GM12872 (cell line): ENCODE measurements at regions not wholly inside any gene's neighbourhood (a gene's known extent, or its start where the extent isn't known, plus 50 kb on each side); places are given as distances from the start of the nearest gene placed in this dataset.

ENCODE experiments used
- TF ChIP-seq, protein P1 (sequence below): IDR thresholded peaks from 3 replicates; pipeline ENCODE4 v1.5.1; 2011; ENCODE audit warnings: low read depth, mild to moderate bottlenecking, low read length, moderate library complexity; ENCODE audit not compliant: insufficient read depth

DNA sequence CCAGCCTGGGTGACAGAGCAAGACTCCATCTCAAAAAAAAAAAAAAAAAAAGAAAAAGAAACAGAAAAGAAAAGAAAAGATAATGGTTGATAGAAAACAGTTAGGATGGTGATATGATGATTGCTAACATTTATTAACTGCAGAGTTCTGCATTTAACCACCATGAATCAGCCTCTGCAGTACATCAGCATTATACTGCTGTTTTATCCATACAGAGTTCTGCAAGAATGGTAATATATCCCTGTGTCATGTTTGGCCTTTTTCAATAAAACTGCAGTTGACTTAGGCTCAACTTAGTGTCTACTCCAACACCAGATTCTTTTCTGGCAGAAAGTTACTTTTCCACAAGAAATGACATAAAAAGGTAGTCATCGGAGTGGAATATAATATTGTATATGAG, 62.6 kb downstream of the DUSP6 start:
- TF ChIP-seq, protein P1, sequence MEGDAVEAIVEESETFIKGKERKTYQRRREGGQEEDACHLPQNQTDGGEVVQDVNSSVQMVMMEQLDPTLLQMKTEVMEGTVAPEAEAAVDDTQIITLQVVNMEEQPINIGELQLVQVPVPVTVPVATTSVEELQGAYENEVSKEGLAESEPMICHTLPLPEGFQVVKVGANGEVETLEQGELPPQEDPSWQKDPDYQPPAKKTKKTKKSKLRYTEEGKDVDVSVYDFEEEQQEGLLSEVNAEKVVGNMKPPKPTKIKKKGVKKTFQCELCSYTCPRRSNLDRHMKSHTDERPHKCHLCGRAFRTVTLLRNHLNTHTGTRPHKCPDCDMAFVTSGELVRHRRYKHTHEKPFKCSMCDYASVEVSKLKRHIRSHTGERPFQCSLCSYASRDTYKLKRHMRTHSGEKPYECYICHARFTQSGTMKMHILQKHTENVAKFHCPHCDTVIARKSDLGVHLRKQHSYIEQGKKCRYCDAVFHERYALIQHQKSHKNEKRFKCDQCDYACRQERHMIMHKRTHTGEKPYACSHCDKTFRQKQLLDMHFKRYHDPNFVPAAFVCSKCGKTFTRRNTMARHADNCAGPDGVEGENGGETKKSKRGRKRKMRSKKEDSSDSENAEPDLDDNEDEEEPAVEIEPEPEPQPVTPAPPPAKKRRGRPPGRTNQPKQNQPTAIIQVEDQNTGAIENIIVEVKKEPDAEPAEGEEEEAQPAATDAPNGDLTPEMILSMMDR = no peak

DNA sequence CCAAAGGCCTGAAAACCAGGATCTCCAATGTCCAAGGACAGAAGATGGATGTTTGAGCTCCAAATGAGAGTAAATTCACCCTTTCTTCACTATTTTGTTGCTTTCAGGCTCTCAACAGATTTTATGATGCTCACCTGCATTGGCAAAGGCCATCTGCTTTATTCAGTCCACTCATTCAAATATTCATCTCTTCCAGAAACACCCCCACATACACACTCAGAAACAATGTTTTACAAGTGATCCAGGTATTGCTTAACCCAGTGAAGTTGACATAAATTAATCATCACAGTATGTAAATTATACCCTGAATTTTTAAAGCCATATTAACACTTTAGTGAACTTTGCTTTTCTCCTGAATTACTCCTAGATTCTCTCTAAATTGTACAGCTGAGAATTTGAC, 63.3 kb downstream of the DUSP6 start:
- TF ChIP-seq, protein P1 = no peak

GRCh38 chr12:89286501-89286900, 65.8 kb downstream of the DUSP6 start:
- TF ChIP-seq, protein P1 = no peak

GRCh38 chr12:89281539-89281867, 70.8 kb downstream of the DUSP6 start:
- TF ChIP-seq, protein P1 = no peak

DNA sequence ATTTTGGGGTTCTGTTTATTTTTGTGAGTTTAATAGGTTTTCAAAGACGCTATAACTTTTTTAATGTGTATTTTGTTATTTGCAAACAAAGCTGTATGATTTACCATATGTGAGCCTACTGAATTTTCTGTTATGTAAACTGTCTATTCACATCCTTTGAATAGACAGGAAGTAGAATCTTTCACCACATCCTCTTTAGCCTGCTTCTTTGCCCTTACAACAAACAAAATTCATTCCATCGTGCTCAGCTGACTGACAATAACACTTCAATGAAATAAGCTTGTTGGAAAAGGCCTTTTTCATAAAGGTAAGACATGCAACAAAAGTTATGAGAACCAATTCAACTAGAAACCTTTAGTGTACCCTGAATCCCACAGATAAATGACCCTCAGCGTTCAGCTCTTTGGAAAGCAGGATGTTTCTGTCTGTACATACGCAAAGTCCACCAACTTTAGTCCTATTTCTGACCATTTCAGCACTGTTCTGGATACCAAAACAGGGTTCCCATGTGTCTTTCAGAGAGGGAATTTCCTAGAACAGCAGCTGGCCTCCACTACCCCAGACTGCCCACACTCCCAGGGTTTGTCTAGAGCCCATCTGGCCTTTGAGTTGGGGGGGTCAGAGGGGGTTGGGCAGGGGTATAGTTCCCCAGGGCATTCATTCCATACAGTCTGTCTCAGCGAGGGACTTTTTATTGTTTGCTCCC, 71.3 kb downstream of the DUSP6 start:
- TF ChIP-seq, protein P1 = no peak

- TF ChIP-seq, protein P1 = no peak
These were observed 72.8 kb downstream of the DUSP6 start for GRCh38 chr12:89279499-89279898.

- TF ChIP-seq, protein P1 = no peak
These were observed 73.4 kb downstream of the DUSP6 start for GRCh38 chr12:89278862-89279261.

- TF ChIP-seq, protein P1 = no peak
These were observed 74.1 kb downstream of the DUSP6 start for GRCh38 chr12:89278169-89278568.
